GM12865 (cell line): ENCODE measurements at regions not wholly inside any gene's neighbourhood (a gene's known extent, or its start where the extent isn't known, plus 50 kb on each side); places are given as distances from the start of the nearest gene placed in this dataset.

ENCODE experiments used
- DNase-seq: peaks from one replicate; pipeline ENCODE4 v3.0.0; 2010; ENCODE audit warnings: low read depth
- H3K4me3 ChIP-seq: 2 replicates; pipeline ENCODE4 v1.5.1; 2011; ENCODE audit warnings: mild to moderate bottlenecking, low read depth, low read length, control low read depth
- TF ChIP-seq, protein P1 (sequence below): IDR thresholded peaks from 2 replicates; pipeline ENCODE4 v1.5.1; 2011; ENCODE audit warnings: low read length, control low read depth, low read depth, inconsistent platforms; ENCODE audit not compliant: insufficient read depth; ENCODE audit errors: missing control alignments

DNA sequence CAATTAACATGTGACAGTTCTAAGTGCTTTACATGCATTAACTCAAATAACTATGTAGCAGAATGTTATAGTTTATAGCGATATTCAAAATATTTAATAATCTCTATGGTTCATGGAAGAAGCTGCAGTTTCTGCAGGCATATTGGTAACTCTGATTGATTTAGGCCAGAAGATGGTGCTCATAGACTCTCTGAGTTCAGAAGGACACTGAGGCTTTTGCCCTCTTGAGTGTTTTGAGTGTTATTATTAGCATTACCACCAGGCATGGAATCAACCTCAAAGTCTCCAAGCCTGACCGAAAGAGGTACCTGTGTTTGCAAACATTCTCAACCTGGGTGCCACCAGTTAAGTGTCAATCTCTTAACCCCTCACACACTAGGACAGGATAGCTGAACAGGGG is 792.3 kb upstream of the PCDH7 start:
- no peak overlapping the region for H3K4me3 ChIP-seq
- TF ChIP-seq, protein P1, sequence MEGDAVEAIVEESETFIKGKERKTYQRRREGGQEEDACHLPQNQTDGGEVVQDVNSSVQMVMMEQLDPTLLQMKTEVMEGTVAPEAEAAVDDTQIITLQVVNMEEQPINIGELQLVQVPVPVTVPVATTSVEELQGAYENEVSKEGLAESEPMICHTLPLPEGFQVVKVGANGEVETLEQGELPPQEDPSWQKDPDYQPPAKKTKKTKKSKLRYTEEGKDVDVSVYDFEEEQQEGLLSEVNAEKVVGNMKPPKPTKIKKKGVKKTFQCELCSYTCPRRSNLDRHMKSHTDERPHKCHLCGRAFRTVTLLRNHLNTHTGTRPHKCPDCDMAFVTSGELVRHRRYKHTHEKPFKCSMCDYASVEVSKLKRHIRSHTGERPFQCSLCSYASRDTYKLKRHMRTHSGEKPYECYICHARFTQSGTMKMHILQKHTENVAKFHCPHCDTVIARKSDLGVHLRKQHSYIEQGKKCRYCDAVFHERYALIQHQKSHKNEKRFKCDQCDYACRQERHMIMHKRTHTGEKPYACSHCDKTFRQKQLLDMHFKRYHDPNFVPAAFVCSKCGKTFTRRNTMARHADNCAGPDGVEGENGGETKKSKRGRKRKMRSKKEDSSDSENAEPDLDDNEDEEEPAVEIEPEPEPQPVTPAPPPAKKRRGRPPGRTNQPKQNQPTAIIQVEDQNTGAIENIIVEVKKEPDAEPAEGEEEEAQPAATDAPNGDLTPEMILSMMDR, result no peak
- no peak for DNase-seq

DNA sequence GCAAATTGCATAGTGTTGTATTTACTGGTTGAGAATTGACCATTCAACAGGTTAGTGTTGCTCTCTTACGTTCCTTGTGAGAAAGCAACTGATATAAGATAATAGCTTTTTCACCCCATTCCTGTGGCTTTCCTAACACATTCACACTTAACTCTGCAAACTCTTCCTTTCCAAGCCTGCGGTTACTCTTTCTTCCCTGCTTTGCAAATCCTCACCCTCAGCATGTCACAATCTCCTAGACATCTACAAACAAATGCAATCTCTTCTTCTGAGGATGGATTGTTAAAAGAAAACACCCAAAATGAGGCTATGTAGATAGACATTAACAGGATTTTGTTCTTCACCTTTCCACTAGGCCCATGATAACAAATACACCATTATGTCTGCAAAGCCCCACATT is 771.7 kb upstream of the PCDH7 start:
- TF ChIP-seq, protein P1, result no peak
- DNase-seq, result no peak
- H3K4me3 ChIP-seq, result no peak overlapping the region

DNA sequence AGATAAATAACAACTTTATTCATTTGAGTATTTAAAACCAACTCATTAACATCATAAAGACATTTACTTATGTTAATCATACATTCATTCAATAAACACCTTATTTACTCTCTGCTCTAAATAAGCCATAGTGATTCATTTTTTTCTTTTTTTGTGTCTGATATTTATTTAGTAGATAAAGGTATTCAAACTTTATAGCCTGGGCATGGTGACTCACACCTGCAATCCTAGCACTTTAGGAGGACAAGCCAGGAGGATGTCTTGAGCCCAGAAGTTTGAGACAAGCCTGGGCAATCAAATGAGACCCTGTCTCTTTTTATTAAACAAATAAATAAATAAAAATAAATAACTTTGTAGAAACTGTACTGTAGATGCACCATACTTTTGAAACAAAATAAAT is 771.3 kb upstream of the PCDH7 start:
- TF ChIP-seq, protein P1, result no peak
- H3K4me3 ChIP-seq, result no peak overlapping the region
- DNase-seq, result no peak

DNA sequence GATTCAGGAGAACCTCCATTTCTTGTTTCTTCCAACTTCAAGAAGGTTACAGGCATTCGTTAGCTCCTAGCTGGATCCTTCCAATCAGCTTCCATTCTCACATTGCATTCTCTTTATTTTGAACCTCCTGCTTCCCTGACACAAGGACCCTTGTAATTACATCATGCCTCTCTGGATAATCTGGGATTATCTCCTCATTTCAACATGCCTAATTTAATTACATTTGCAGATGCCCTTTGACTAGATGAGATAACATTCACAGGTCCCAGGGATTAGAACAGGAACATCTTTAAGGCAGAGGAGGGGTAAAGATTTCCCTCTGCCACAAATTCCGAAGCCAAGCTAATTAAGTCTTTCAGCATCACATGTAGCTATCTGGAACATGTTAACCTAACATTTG is 753.8 kb upstream of the PCDH7 start:
- H3K4me3 ChIP-seq, result no peak overlapping the region
- DNase-seq, result no peak
- TF ChIP-seq, protein P1, result no peak

DNA sequence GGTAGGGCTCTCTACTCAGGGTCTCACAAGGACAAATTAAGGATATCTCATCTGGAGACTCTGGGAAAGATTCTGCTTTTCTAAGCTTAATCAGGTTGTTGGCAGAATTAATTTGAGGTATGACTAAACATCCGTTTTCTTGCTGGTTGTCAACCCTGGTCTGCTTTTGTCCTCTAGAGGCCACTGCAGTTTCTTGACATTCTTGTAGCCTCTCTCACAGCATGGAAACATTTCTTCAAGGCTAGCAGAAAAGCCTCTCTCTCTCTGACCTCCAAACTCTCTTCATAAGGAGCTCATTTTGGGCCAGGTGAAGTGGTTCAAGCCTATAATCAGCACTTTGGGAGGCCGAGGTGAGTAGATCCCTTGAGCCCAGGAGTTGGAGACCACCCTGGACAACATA is 749.5 kb upstream of the PCDH7 start:
- TF ChIP-seq, protein P1, result no peak
- DNase-seq, result no peak
- no peak overlapping the region for H3K4me3 ChIP-seq

DNA sequence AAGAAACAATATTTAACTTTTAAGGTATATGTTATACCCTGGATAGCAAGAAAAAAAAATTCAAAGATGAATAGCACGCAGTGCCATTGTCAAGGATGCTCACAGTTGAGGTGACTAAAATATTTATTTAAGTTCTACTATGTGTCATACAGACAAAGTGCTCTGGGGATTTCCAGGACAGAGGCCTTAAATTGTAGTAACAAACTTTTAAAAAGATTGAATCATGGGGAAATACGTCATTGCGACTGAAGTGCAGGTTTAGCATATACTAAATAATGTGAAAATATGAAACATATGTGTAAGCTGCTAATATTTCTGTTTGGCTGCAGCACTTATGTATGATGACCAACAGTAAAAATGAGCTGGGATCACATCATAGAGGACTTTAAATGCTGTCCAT is 748.0 kb upstream of the PCDH7 start:
- H3K4me3 ChIP-seq, result no peak overlapping the region
- TF ChIP-seq, protein P1, result no peak
- no peak for DNase-seq

DNA sequence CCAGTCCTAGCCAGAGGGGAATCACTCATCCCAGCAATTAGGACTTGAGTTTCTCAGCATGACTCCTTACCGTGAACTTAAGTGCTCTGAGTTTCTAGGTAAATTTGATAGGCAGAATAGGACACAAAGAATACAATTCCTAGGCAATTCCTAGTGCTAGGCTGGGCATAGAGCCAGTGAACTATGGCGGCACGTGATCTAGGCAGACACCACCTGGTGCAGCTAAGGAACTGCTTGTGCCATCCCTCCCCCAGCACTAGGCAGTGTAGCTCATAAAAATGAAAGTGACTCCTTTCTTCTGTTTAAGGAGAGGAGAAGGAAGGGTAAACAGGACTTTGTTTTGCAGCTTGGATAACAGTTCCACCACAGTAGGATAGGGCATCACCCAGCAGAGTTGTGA is 736.3 kb upstream of the PCDH7 start:
- no peak overlapping the region for H3K4me3 ChIP-seq
- no peak for DNase-seq
- TF ChIP-seq, protein P1, result no peak
